GM19395 (cell line): ENCODE measurements at regions not wholly inside any gene's neighbourhood (a gene's known extent, or its start where the extent isn't known, plus 50 kb on each side); places are given as distances from the start of the nearest gene placed in this dataset.

Experiments used
- ATAC-seq: cut with Tn5 transposase; IDR thresholded peaks from one replicate; pipeline ENCODE4 v1.9.1; 2021; ENCODE audit warnings: mild to moderate bottlenecking, moderate library complexity; ENCODE audit not compliant: unreplicated experiment

- ATAC-seq = no peak
These were observed 104.0 kb upstream of the ZFHX3 start for GRCh38 chr16:73151941-73152340.

GRCh38 chr16:73151225-73151624 lies 103.3 kb upstream of the ZFHX3 start:
- ATAC-seq = no peak

- no peak for ATAC-seq
These were observed 102.9 kb upstream of the ZFHX3 start for GRCh38 chr16:73150786-73151185.

GRCh38 chr16:73149334-73149733 lies 101.4 kb upstream of the ZFHX3 start:
- no peak for ATAC-seq

- ATAC-seq = no peak
These were observed 100.0 kb upstream of the ZFHX3 start for GRCh38 chr16:73147958-73148357.

GRCh38 chr16:73145166-73145880 lies 97.4 kb upstream of the ZFHX3 start:
- ATAC-seq = no peak

- no peak for ATAC-seq
These were observed 95.9 kb upstream of the ZFHX3 start for GRCh38 chr16:73143576-73144422.

GRCh38 chr16:73143002-73143401 lies 95.1 kb upstream of the ZFHX3 start:
- ATAC-seq = no peak

GRCh38 chr16:73142053-73142854 lies 94.3 kb upstream of the ZFHX3 start:
- ATAC-seq = no peak

- ATAC-seq = no peak
These were observed 93.0 kb upstream of the ZFHX3 start for GRCh38 chr16:73140929-73141328.

GRCh38 chr16:73131156-73131862 lies 83.4 kb upstream of the ZFHX3 start:
- no peak for ATAC-seq

- ATAC-seq = no peak
These were observed 81.5 kb upstream of the ZFHX3 start for GRCh38 chr16:73129455-73129854.

- no peak for ATAC-seq
These were observed 78.6 kb upstream of the ZFHX3 start for GRCh38 chr16:73126525-73126853.

- no peak for ATAC-seq
These were observed 78.1 kb upstream of the ZFHX3 start for GRCh38 chr16:73125850-73126524.

GRCh38 chr16:73124665-73125375 lies 76.9 kb upstream of the ZFHX3 start:
- ATAC-seq = no peak

- no peak for ATAC-seq
These were observed 76.2 kb upstream of the ZFHX3 start for GRCh38 chr16:73124097-73124652.

- no peak for ATAC-seq
These were observed 74.9 kb upstream of the ZFHX3 start for GRCh38 chr16:73122604-73123391.

GRCh38 chr16:73116576-73116975 lies 68.6 kb upstream of the ZFHX3 start:
- no peak for ATAC-seq

GRCh38 chr16:73113336-73113735 lies 65.4 kb upstream of the ZFHX3 start:
- no peak for ATAC-seq
